HG03045 (cell line): ENCODE measurements at regions not wholly inside any gene's neighbourhood (a gene's known extent, or its start where the extent isn't known, plus 50 kb on each side); places are given as distances from the start of the nearest gene placed in this dataset.

Experiments used
- ATAC-seq: cut with Tn5 transposase; IDR thresholded peaks from one replicate; pipeline ENCODE4 v1.9.1; 2021; ENCODE audit warnings: mild to moderate bottlenecking, moderate library complexity; ENCODE audit not compliant: unreplicated experiment

DNA sequence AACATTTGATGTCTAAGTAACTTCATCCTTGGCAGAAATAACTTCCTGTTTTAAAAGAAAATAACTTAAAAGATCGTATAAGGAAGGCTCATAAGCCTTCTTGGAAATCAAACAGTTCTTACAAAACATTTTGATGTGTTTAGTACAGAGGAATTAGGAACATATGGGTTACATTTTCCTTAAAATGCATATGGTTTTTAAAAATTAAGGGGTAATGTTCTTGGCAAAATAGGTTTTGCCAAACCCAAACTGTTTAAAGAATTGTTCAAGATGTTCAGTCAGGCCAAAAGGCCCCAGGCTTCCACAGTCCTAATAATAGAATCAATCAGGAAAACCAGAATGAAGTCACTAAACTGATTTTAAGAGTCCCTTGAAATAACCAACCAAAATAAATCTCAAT, 142.7 kb upstream of the SLC35B3 start:
- ATAC-seq, result no peak

DNA sequence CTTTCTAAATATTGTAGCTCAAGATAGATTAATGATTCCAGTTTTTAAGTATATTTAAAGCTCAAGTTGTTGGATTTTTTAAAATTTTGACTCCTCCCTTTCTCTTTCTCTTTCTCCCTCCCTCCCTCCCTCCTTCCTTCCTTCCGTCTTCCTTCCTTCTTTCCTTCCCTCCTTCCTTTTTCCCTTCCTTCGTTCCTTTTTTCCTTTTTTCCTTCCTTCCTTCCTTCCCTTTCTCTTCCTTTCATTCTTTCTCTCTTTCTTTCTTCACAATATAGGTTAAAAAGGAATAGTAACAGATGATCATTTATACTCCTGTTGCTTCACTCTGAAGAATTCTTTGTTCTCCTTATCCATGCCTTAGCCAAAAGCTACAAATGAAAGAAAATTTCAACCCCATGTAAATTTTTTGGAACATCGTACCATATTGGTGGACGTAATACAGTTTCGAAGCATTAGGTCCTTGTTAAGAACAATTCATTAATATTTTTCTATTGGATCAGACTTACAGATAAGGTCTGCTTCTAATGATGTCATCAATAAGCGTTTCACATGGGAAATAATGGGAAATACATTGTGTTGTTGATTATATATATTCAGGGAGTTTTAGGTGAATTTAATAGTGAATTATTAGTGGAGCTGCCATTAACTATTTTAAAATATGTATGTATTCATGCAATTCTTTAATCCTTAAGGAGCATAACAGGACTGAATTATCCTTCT, 139.6 kb upstream of the SLC35B3 start:
- ATAC-seq, result no peak

DNA sequence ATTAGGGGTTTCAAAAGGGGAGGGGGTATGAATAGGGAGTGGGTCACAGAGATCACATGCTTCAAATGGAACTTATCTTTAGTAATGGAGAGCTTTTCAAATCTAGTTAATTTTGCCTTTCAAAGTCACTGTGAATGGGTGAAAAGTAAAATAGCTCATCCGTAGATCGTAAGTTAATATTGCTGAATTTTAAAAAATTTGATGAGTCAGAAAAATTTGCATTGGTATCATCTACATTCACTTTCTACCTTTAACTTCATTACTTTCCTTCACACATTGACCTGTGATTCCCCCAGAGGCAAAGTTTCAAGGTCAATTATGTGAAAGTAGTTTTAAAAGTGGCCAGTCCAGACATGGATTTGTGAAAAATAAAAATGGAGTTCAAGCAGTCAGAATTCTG, 139.0 kb upstream of the SLC35B3 start:
- no peak for ATAC-seq

DNA sequence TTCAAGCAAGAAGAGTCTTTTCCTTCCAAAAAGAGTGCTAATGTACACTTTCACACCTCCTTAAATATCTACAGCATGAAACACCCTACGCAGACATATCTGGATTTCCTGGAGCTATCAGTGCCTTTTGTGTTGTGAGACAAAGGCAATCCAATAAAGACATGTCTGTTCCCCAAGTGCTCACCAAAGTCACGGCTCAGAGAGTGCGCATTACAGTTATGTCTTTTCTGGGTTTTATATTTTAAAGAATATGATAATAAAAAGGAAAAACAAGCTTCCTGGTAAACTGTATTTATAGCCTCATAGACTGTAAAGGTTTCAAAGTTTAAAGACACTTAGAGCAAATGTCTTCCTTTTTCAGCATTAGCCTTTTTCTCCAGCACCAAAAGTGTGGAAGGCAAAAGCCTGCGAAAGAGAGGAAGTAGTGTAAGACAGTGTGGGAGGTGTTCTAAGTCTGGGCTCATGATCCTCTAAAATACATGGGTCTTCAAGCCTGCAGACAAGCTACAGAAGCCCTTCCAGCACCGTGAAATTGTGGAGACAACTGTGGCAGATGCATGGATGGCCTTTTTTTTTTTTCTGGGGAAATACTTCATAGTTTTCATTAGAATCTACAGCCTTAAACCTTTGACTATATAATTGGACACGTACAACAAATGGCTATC, 135.0 kb upstream of the SLC35B3 start:
- ATAC-seq, result no peak

DNA sequence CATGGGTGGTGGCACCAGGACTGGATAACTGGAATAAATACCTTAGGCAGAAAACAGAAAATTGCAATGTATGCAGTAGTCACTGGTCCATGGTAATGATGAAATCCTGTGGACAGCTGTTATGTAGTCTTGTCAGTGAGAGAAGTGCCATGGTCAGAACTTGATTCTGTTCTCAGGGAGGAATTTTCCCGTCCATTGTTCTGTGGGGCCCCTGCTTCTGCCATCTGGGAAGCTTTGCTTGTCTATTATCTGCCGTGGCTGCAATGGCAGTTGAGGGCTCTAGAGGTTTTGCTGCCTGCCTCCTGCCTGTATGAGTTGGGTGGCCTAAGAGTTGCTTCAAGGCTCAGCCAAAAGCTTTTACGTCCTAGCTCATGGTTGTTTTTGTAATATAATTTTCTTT, 126.8 kb upstream of the SLC35B3 start:
- ATAC-seq, result no peak

DNA sequence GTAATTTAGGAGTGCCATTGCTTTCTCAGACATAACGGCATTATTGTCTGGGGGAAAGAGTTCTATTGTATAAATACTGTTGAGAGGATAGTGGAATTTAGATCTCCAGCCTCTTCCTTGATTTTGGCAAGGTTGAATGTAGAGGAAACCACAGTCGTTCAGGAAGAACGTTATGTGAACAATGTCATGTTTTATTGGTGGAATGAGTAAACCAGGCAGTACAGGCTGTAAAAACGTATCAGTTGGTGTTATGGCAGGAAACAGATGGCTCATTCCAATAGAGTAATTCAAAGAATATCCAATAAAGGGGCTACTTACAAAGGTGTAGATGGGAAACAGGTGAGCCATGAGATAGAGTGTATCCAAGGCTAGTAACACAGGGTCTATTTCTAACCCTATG, 123.6 kb upstream of the SLC35B3 start:
- no peak for ATAC-seq

DNA sequence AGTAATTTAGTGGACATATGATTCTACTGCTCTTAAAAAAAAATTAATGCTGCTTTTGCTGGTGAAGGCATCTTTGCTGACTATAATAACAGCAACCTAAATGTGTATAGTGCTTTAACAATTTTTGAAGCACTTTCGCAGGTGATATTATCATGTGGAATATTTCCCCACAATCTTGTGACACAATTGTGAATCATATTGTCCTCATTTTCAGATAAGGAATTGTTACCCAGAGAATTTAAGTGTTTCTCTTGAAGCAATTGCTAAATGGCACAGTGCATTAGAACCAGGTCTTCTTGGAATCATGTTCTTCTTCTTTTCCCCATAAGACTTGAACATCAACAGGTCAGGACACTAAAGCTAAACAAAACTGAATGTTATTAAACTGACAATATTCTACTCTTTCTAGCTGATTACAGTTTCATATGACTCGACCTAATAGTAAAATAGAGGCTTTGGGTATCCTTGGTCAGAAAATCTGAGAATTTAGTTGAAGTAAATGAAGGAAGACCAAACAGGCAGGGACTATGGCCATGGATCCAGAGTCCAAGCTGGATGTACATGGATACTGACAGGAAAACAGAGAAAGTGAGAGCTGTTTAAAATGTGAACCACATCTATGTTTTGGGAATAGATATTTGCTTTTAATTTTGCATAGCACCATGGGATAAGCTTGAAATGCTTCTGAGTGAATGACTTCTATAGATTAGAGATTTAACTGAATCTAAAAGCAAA, 121.8 kb upstream of the SLC35B3 start:
- no peak for ATAC-seq

DNA sequence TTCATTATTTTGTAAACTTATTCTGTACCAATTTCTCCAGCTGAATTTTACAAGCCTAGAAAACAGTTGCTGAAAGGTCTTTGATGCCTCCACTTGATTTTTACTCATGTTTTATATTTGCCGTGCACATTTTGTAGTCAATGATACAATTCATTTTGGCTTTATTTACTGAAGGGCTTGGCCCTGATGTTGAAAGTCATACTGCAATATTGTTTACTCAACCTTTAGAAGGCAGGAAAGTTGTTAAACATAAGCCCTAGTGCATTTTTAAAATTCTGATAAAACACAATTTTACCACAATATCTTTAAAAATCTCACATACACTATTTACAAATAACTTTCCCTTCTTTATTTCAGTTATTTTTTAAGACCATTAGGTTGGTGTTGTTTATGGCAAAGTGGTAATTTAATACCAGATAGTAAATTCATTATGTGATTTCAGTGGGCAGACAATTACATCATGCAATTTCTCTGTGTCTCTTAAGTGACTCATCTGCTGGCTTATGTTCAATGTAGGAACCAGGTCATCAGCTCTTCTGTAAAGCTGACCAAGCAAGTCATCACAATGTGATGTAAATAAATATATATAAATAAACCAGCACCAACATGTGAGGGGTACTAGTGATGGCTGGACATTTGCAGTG, 121.1 kb upstream of the SLC35B3 start:
- ATAC-seq, result no peak

DNA sequence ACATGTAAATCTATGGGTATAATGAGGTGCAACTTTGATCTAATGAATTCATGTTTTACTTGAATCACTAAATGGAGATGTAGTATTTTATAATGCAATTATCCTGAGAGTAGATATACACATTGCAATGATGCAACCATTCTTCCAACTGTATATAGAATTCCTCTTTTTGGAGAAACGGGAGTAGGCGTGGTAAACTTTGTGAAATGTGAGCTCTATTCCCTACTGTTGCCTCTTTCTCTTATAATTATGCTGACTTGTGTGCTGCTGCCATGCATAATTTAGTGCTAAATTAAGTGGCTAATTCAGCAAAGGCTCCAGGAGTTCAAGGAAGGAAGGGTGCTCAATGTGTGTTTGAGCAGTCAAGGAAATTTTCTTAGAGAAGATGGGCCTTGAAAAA, 116.6 kb upstream of the SLC35B3 start:
- no peak for ATAC-seq

DNA sequence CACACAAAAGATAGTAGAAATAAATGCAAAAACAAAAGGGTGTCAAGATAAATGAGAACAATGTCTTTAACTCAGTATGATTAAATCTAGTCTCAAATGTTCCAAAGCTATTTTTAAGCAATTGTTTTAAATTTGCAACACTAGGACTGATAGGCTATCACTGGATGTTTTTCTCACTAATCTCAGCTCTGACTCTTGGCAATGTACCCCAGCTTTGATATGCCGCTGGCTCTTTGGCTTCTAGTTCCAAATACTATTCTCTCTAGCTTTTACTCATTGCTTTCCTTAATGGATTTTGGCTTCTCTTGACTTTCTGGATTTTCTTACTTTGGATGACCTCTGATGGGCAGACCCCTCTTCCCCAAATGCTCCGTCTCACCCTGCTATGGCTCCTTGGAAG, 116.0 kb upstream of the SLC35B3 start:
- no peak for ATAC-seq

DNA sequence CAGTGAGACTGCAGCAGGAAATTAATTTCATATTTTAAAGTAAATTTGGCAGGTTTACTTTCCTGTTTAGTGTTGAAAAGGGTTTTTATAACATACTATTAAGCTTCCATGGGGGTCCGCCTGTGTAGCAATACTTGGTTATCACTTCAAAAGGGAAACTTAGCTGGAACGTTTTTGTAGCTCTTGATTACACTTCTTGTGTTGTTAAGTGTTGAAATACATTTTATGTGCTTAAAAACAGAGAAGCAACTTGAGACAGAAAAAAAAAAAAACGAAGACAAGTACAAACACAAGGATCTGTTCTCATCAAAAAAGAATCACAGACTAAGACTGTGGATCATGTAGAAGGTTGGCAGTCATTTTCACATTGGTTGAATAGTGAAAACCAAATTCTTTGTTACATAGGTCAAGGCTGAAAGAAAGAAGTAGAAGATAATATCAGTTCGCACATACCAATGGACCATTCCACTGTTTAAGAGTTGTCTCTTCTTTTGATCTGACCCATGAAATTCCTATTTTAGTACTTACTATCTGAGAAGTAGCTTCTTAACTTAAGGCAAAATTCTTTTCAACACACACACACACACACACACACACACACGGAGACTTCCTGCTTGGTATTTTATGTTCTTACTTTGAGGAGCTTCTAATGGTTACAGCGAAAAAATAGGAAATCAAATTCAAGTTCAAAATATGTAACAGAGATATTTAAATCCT, 113.9 kb upstream of the SLC35B3 start:
- no peak for ATAC-seq

DNA sequence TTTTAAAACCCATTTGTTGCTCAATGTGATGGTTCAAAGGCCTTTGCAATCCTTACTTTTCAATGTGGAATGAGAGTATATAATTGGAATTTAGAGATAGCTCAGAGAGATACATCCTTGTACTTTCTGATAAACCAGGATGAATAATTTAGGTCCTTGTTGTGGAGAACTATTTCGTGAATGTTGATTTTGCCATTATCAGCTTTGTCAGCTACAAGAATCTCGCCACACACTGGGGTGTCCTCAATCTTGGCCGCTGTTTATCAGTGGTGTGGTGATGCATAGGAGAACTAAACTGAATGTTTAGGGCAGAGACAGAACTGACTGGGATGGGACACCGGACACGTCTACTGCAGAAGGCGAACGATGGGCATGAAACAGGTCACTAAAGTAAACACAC, 111.2 kb upstream of the SLC35B3 start:
- ATAC-seq, result no peak

DNA sequence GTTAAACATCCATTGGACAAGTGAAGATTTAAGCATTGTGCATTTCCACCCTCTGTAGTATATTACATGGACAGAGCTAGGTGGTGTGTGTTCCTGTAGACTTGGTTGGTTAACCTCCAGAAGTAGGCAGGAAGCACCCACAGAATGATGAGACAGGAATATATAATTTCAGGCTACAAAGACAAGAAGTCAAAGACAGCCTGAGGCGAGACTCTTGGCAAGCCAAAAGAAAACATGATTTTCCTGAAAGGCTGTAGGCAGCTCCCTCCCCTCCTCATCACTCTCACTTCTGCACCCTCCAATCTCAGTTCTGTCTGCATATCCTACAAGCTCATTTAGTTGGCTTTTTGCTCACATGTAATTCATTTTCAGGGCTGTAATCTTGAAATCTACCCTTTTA, 110.0 kb upstream of the SLC35B3 start:
- ATAC-seq, result no peak

DNA sequence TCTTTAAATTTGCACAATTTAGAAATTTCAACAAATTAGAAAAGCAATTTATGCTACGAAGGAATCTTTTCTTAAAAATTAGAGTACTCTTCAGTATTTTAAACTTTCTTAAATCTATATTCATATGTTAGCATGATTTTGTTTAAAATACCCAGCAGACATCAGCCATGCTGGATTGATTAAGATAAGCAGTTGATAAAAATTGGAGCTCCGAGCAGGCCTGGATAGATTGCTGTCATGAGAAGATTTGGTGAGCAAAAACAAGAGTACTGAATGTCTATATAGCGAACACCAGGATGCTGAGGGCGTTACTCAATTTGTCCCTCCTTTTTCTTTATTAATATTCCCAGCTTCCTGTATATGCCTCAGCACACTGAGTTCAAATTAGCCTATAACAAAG, 108.4 kb upstream of the SLC35B3 start:
- ATAC-seq, result no peak

DNA sequence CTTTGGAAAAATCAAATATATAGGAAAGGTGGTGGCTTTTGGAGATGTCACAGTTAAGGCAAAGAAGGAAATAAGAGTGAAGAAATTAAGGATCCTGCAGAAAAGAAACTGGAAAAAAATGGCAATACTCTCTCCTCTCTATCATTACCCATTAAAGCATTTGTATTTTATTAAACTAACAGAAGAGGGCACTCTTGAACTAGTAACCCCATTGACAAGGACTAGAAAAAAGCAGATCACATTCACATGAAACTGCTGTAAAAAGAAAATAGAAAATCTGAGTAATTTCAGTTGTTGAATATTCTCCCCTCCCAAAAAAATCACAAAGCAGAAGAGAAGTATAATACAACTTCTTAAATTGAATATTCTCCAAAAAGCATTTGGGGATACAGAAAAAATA, 104.1 kb upstream of the SLC35B3 start:
- ATAC-seq, result no peak

DNA sequence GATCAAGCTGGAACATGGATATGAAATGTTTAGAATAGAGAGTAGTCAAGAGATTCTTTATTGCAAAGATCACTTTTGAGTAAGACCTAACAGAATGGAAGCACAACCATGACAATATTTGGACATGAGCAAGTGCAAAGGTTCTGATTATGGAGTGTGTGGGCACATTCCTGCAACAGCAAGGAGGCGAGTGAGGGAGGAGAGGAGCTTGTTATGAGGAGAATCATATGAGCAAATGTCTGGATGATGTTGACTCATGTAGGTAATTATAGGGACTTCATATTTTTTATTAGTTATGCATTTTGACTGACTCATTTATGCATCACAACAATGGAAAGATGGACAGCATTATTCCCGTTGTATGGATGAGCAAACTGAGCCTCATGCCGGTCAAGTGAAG, 100.8 kb upstream of the SLC35B3 start:
- ATAC-seq, result no peak

DNA sequence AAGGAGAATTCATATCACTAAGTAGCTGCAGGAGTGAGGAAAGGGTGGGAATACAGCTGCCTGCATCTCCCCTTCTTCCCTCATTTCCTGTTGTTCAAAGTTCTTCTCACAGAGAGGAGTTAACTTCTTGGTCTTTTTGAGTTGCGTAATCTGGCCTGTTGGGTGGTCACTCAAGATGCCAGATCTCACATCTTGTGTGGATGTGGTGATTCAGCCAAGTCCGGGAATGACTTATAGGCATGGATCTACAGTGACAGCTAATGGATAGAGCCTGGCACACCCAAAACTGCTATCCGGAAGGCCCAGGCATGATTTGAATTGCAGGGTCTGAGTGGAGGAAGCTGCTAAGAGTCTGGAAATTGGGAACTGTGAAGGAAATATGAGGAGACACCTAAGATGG, 100.2 kb upstream of the SLC35B3 start:
- no peak for ATAC-seq

DNA sequence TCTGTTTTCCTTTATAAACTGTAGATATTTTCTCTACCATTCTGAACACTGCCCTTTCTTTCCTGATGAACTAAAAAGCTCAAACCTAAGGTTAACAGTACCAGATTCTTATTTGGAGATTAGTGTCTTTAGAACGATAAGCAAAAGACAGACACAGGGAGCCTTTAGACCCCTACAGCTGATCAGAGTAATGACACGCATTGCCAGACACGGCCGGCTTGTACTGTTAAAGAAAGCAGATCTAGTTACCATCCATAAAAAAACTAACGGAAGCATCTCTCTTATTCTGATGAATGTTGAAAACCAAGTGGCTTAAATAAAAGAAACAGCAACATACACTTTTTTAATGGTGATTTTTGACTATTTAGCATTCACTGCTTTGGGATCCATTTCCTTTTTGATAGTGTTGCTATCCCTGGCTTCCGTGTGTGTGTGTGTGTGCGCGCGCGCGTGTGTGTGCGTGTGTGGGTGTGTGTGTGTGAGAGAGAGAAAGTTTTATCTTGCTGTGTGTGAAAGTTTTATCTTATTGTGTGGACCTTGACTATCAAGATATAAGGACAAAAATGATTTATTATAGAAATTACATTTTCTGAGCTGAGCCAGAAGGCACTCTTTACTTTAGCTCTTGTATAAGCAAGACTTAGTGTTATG, 95.6 kb upstream of the SLC35B3 start:
- ATAC-seq, result no peak

DNA sequence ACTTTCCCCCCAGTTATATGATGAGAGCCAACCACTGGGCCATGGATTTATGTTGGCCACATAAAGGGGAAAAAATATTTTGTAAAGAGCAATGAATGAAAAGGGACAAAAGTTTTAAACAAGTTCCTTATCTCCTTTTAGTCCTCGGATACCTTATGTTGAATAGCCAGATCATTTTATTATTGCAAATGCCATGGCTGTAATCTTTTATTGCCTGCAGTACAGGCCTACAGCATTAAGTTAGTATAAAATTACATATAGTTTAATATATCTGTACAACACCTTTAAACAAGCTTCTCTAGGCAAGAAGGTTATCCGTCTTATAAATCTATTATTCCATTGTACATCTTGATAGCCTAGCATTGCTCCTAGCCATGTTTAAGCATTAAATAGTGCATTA, 93.9 kb upstream of the SLC35B3 start:
- no peak for ATAC-seq

DNA sequence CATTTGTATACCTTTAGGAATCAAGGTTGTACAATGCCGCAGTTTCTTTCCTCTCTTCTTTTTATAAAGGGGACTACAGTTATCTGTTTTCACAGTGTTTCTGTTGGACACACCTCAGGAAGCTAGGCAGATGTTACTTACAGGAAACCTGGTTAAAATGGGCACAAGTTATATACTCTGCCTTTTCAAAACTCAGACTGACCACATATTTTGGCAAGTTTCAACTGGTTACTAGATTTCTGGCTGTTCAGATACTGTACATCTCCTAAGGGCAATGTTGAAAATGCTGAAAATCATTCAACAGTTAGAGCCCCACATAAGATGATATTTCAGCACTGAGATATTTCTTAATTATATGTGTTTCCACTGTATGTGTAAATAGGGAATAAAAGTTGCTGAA, 92.5 kb upstream of the SLC35B3 start:
- no peak for ATAC-seq

DNA sequence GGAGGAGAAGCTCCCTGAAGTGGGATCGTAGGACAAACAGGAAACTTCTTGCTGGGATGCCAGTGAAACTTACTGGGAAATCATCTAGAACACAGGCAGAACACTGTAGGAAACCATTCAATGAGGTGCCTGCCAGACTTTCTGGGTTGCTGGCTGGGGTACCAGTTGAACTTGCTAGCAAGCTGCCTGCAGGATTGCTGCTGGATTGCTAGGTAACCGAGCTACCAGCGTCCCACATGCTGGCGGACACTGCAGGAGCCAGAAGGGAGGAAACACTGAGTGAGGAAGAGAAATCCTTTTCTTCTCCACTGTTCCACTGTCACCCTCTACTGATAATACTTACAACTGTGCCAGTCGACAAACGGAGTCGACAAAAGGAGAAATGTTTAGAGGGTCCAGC, 91.3 kb upstream of the SLC35B3 start:
- no peak for ATAC-seq
